ENCODE measurements at regions not wholly inside any gene's neighbourhood (a gene's known extent, or its start where the extent isn't known, plus 50 kb on each side); places are given as distances from the start of the nearest gene placed in this dataset.
"Not testable (repeated sequence)": the region's sequence is repeated elsewhere in the genome, so short reads cannot be mapped to it uniquely, and the experiment has no call there.

DNA sequence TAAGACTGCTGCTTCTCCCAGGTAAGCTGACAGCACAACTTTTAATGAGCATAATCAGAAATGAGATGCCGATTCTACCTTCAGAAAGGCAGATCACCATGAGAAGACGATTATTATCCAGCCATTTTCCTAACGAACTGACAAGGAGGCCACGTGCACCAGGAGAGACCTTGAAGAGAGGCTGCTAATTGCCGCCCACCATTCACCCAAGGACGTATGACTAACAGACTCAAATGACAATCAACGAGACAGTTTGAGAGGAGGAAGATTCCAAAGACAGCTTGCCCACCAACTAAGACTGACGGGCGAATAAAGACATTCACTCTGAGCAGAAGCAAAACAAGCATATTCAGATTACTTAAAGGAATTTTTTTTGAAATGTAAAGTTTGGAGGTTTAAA is 301.9 kb upstream of the TAC1 start:
- Mint-ChIP-seq H3K36me3 (no peaks in the 10 kb centered on the region), H3K4me3 (no peak overlapping the region)

DNA sequence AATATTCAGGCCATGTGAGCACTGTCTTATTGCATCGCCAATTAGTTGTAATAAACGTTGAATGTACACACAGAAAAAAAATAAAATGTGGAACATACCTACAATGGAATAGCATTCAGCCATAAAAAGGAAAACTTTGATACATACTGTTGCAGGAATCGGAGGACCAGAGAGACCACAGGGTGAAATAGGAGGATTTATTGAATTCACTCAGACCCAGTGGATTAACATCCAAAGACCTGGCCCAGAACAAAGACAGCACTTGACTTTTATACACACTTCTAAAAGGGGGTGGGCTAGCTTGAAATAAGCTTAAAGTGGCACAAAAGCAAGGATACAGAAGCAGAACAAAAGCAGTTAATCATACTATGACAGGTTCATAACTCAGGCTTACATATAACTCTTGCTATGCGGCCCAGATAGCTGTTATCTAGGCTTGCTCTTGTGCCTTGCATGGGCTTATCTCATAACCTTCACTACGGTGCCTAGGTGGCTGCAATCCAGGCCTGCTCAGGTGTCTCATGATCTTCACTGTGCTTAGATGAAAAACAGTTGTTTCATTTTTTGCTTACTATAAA is 292.2 kb upstream of the TAC1 start:
- TF ChIP-seq, protein P1, sequence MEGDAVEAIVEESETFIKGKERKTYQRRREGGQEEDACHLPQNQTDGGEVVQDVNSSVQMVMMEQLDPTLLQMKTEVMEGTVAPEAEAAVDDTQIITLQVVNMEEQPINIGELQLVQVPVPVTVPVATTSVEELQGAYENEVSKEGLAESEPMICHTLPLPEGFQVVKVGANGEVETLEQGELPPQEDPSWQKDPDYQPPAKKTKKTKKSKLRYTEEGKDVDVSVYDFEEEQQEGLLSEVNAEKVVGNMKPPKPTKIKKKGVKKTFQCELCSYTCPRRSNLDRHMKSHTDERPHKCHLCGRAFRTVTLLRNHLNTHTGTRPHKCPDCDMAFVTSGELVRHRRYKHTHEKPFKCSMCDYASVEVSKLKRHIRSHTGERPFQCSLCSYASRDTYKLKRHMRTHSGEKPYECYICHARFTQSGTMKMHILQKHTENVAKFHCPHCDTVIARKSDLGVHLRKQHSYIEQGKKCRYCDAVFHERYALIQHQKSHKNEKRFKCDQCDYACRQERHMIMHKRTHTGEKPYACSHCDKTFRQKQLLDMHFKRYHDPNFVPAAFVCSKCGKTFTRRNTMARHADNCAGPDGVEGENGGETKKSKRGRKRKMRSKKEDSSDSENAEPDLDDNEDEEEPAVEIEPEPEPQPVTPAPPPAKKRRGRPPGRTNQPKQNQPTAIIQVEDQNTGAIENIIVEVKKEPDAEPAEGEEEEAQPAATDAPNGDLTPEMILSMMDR (conservative IDR thresholded peaks at IDR 0.05), result no peak
- no peaks in the 10 kb centered on the region for H3K27me3 Mint-ChIP-seq
- H3K4me3 Mint-ChIP-seq, result no peak overlapping the region

More for the DNA sequence above, 301.9 kb upstream of the TAC1 start:
- Mint-ChIP-seq H3K4me1 (ENCODE audit: unreplicated experiment) (no peaks in the 10 kb centered on the region), H3K9me3 (no peaks in the 10 kb centered on the region), H3K27me3 (no peaks in the 10 kb centered on the region), H3K27ac (no peak overlapping the region)
- TF ChIP-seq, protein P1 (conservative IDR thresholded peaks at IDR 0.05), result no peak
- DNase-seq (ENCODE audit: extremely low spot score, unreplicated experiment), result no peak

DNA sequence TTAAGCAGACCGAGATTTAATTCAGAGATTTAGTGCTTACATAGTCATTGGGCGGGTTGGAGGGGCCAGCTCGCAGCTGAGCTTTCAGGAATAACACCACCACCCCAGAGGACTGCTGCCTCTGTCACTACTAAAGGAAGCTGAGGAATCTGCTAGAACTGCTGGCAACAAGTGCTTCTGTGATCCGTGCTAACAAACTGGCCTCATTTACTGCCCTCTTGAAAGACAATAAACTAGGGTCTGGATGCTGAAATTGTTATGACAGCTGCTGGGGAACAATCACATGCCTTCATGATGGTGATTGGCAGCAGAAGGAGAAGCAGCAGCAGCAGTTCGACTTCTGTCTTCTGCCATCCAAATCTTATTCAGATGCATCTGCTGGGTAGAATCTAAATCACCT is 285.5 kb upstream of the TAC1 start:
- no peak for DNase-seq (ENCODE audit: extremely low spot score, unreplicated experiment)
- Mint-ChIP-seq H3K9me3 (peaks cover 11% of the 10 kb centered on the region), H3K4me3 (no peak overlapping the region), H3K27me3 (no peaks in the 10 kb centered on the region), H3K4me1 (ENCODE audit: unreplicated experiment) (no peaks in the 10 kb centered on the region), H3K27ac (no peak overlapping the region), H3K36me3 (no peaks in the 10 kb centered on the region)
- TF ChIP-seq, protein P1 (conservative IDR thresholded peaks at IDR 0.05), result no peak

More for the DNA sequence above, 292.2 kb upstream of the TAC1 start:
- no peak overlapping the region for H3K27ac Mint-ChIP-seq
- H3K9me3 Mint-ChIP-seq, result peaks cover 5% of the 10 kb centered on the region
- no peak for DNase-seq (ENCODE audit: extremely low spot score, unreplicated experiment)
- H3K36me3 Mint-ChIP-seq, result no peaks in the 10 kb centered on the region
- no peaks in the 10 kb centered on the region for H3K4me1 Mint-ChIP-seq (ENCODE audit: unreplicated experiment)

DNA sequence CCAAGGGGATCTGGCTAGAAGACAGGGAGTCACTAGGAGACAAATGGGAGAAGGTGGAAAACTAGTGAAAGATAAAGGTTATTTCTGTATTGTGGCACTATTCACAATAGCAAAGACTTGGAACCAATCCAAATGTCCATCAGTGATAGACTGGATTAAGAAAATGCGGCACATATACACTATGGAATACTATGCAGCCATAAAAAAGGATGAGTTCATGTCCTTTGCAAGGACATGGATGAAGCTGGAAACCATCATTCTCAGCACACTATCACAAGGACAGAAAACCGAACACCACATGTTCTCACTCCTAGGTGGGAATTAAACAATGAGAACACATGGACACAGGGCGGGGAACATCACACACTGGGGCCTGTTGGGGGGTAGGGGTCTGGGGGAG is 282.4 kb upstream of the TAC1 start:
- peaks cover 11% of the 10 kb centered on the region for H3K9me3 Mint-ChIP-seq
- not testable (repeated sequence) for H3K36me3 Mint-ChIP-seq; H3K4me3 Mint-ChIP-seq; DNase-seq (ENCODE audit: extremely low spot score, unreplicated experiment); H3K27me3 Mint-ChIP-seq; H3K4me1 Mint-ChIP-seq (ENCODE audit: unreplicated experiment); H3K27ac Mint-ChIP-seq

DNA sequence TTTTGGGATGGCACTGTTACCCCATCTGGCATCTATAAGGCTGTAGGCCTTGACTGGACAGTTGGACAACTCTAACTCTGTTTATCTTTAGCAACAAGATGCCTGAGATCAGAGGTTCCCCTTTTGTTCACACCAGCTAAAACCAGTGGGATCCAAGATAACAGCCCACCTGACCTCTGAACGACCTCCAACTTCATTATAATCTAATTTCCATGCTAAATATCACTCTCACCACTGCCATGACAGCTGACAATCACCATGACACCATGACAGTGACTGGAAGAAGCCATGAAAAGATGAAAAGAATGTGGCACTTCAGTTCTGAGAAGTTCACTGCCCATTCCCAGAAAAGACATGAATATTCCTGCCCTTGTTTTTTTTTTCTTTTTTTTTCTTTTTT is 281.4 kb upstream of the TAC1 start:
- TF ChIP-seq, protein P1 (conservative IDR thresholded peaks at IDR 0.05), result no peak
- no peaks in the 10 kb centered on the region for H3K36me3 Mint-ChIP-seq
- peaks cover 11% of the 10 kb centered on the region for H3K9me3 Mint-ChIP-seq
- H3K4me1 Mint-ChIP-seq (ENCODE audit: unreplicated experiment), result no peaks in the 10 kb centered on the region
- no peak for DNase-seq (ENCODE audit: extremely low spot score, unreplicated experiment)
- no peaks in the 10 kb centered on the region for H3K27me3 Mint-ChIP-seq
- H3K4me3 Mint-ChIP-seq, result no peak overlapping the region
- H3K27ac Mint-ChIP-seq, result no peak overlapping the region

DNA sequence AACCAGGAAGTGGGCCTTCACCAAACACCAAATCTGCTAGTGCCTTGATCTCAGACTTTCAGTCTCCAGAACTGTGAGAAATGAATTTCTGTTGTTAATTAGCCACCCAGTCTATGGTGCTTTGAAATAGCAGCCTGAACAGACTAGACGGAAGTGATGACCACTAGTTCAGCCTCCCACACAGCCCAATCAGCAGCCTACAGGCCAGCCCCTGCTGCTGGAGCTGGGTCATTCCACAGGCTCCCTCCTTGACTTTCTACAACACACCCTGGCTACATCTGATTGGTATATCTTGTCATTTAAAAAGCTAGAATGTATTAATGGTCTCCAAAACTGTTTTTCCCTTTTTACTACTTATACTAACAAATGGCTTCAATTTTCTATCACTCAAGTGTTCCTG is 277.2 kb upstream of the TAC1 start:
- TF ChIP-seq, protein P1 (conservative IDR thresholded peaks at IDR 0.05), result no peak
- Mint-ChIP-seq H3K4me1 (ENCODE audit: unreplicated experiment) (peaks cover 7% of the 10 kb centered on the region), H3K4me3 (no peak overlapping the region), H3K27me3 (peaks cover 9% of the 10 kb centered on the region), H3K36me3 (no peaks in the 10 kb centered on the region), H3K9me3 (peaks cover 8% of the 10 kb centered on the region), H3K27ac (no peak overlapping the region)
- no peak for DNase-seq (ENCODE audit: extremely low spot score, unreplicated experiment)

All from type B pancreatic cell (in vitro differentiated cells).